Gastrocnemius medialis (tissue), 4 donors: ENCODE measurements at regions not wholly inside any gene's neighbourhood (a gene's known extent, or its start where the extent isn't known, plus 50 kb on each side); places are given as distances from the start of the nearest gene placed in this dataset.

Experiments used
- POLR2A ChIP-seq, 2 donors: fragments of 450-650 bp; IDR thresholded peaks; one replicate each; pipeline ENCODE4 v1.6.1; 2017; ENCODE audit warnings: antibody characterized with exemption in 2 of 2, mild to moderate bottlenecking in 2 of 2, moderate library complexity in 2 of 2
- TF ChIP-seq, protein P1 (sequence below), 5 experiments: fragments of 450-650 bp in 3 of 5; fragments of 200-600 bp in 2 of 5; sonication (generic) in 2 of 5; IDR thresholded peaks in 4 of 5; conservative IDR thresholded peaks in 1 of 5; 1 replicate in 4 of 5; 2 replicates in 1 of 5; pipeline ENCODE4 v1.5.1; 2016 to 2019; ENCODE audit warnings: antibody characterized with exemption in 5 of 5, mild to moderate bottlenecking in 3 of 5, moderate library complexity in 3 of 5

- TF ChIP-seq, protein P1, sequence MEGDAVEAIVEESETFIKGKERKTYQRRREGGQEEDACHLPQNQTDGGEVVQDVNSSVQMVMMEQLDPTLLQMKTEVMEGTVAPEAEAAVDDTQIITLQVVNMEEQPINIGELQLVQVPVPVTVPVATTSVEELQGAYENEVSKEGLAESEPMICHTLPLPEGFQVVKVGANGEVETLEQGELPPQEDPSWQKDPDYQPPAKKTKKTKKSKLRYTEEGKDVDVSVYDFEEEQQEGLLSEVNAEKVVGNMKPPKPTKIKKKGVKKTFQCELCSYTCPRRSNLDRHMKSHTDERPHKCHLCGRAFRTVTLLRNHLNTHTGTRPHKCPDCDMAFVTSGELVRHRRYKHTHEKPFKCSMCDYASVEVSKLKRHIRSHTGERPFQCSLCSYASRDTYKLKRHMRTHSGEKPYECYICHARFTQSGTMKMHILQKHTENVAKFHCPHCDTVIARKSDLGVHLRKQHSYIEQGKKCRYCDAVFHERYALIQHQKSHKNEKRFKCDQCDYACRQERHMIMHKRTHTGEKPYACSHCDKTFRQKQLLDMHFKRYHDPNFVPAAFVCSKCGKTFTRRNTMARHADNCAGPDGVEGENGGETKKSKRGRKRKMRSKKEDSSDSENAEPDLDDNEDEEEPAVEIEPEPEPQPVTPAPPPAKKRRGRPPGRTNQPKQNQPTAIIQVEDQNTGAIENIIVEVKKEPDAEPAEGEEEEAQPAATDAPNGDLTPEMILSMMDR (IDR thresholded peaks at IDR 0.05 in 4 of 5, conservative IDR thresholded peaks at IDR 0.05 in 1 of 5): peak in 1 of 5 experiments; percentile 28
- TF ChIP-seq POLR2A (IDR thresholded peaks at IDR 0.05): peak in 1 of 2 donors; percentile 30
Observed at GRCh38 chr2:38508311-38509039, 94.3 kb downstream of the HNRNPLL start.
